OCI-LY7 (cell line): ENCODE measurements at regions not wholly inside any gene's neighbourhood (a gene's known extent, or its start where the extent isn't known, plus 50 kb on each side); places are given as distances from the start of the nearest gene placed in this dataset.

Experiments
- BruUV-seq: library from RNA; stranded (reverse); fragments of 400-500 nt; replicated peaks from 2 replicates; lab custom pipeline; 2021; lab: Mats Ljungman, UMichigan
- CTCF ChIA-PET: fragments of 300-600 bp; sonication (Branson Sonifier 250); formaldehyde crosslinking; loops from one replicate; lab custom pipeline; 2022; ENCODE audit warnings: antibody characterized with exemption; ENCODE audit not compliant: unreplicated experiment; lab: Charles Lee
- POLR2A ChIA-PET: fragments of 300-600 bp; sonication (Branson Sonifier 250); formaldehyde crosslinking; loops from one replicate; lab custom pipeline; 2022; ENCODE audit warnings: antibody characterized with exemption; lab: Charles Lee
- DNase-seq: peaks from one replicate; pipeline ENCODE4 v3.0.0-alpha.2; 2015; ENCODE audit warnings: low spot score
- H2AFZ ChIP-seq: fragments of 200-600 bp; sonication (generic), shearing (Covaris generic); 2 replicates; pipeline ENCODE4 v1.6.1; 2014; ENCODE audit warnings: mild to moderate bottlenecking, antibody characterized with exemption, low read length, moderate library complexity
- H3K27ac ChIP-seq: fragments of 200-600 bp; sonication (generic); 2 replicates; pipeline ENCODE4 v1.5.1; 2014; ENCODE audit warnings: mixed run types, low read depth, mild to moderate bottlenecking, moderate library complexity, low read length, inconsistent platforms; ENCODE audit not compliant: poor library complexity, severe bottlenecking
- H3K36me3 ChIP-seq: fragments of 200-600 bp; sonication (generic); 2 replicates; pipeline ENCODE4 v1.6.1; 2014; ENCODE audit warnings: mild to moderate bottlenecking, antibody characterized with exemption, low read length, moderate library complexity, mixed read lengths; ENCODE audit not compliant: insufficient read depth
- H3K4me1 ChIP-seq: fragments of 200-600 bp; sonication (generic); 2 replicates; pipeline ENCODE4 v1.5.1; 2014; ENCODE audit warnings: mild to moderate bottlenecking, low read length; ENCODE audit not compliant: insufficient read depth, poor library complexity, severe bottlenecking
- H3K4me2 ChIP-seq: fragments of 200-600 bp; sonication (generic); 2 replicates; pipeline ENCODE4 v1.6.1; 2014; ENCODE audit warnings: mild to moderate bottlenecking, low read length
- H3K4me3 ChIP-seq: fragments of 200-600 bp; sonication (generic); 2 replicates; pipeline ENCODE4 v1.5.1; 2014; ENCODE audit warnings: mild to moderate bottlenecking, low read depth, low read length; ENCODE audit not compliant: poor library complexity, severe bottlenecking
- H3K79me2 ChIP-seq: fragments of 200-600 bp; sonication (generic); 2 replicates; pipeline ENCODE4 v1.6.1; 2016; ENCODE audit warnings: low read depth, mild to moderate bottlenecking, low read length, moderate library complexity, mixed read lengths; ENCODE audit not compliant: insufficient read depth
- H3K9me2 ChIP-seq: fragments of 200-600 bp; sonication (generic); 2 replicates; pipeline ENCODE4 v1.6.1; 2016; ENCODE audit warnings: mild to moderate bottlenecking, low read length, mixed read lengths; ENCODE audit not compliant: insufficient read depth
- H3K9me3 ChIP-seq: fragments of 200-600 bp; sonication (generic); 2 replicates; pipeline ENCODE4 v1.6.1; 2014; ENCODE audit warnings: mild to moderate bottlenecking, mixed run types, low read length, mixed read lengths
- H4K20me1 ChIP-seq: fragments of 200-600 bp; sonication (generic); 2 replicates; pipeline ENCODE4 v1.6.1; 2014; ENCODE audit warnings: mild to moderate bottlenecking, antibody characterized with exemption, low read length, moderate library complexity, mixed read lengths; ENCODE audit not compliant: insufficient read depth
- EZH2phosphoT487 ChIP-seq: fragments of 200-600 bp; sonication (generic); IDR thresholded peaks from 2 replicates; pipeline ENCODE4 v1.6.1; 2018; ENCODE audit warnings: low read depth, borderline replicate concordance, mild to moderate bottlenecking, mixed run types, antibody characterized with exemption, low read length, moderate library complexity, mixed read lengths
- intact Hi-C: fragments of 100-400 bp; cut with micrococcal nuclease; formaldehyde crosslinking; loops from one replicate; pipeline ENCODE4 v1.10.0; 2022; ENCODE audit not compliant: unreplicated experiment
- TF ChIP-seq, protein P1 (sequence below): fragments of 200-600 bp; sonication (generic); conservative IDR thresholded peaks from 2 replicates; pipeline ENCODE4 v1.5.1; 2014; ENCODE audit warnings: mild to moderate bottlenecking, antibody characterized with exemption, low read length, moderate library complexity, mixed read lengths

DNA sequence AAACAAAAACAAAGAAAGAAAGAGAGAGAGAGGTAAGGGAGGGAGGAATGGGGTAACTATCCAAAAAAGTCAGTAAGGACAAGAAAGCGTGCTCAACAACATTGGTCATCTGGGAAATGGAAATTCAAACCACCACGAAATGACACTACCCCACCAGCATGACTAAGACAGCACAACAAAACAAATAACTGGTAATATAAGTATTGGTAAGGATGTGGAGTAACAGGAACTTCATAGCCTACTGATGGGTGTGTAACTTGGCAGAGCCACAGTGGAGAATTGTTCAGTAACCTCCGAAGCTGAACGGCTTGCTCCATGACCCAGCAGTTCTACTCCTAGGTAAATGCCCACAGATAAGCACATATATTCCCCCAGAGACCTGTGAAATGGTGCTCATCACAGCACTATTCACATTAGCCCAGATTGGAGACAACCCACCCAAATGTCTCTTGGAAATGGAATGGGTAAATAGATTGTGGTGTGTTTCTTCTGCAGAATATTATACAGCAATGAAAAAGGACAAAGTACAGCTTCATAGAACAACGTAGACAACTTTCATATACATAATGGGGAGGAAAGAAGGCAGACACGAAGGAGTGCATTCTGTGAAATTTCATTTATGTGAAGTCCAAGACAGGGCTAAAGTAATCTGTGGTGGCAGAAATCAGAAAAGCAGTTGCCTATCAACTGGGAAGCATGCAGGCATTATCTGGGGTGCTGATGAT lies 95.5 kb upstream of the ATP6AP2 start:
- no peak for DNase-seq
- Histone ChIP-seq H3K4me1 (no peaks in the 10 kb centered on the region), H3K36me3 (no peaks in the 10 kb centered on the region), H3K4me3 (no peak overlapping the region), H2AFZ (no peak overlapping the region), H3K9me3 (no peaks in the 10 kb centered on the region), H3K27ac (no peak overlapping the region), H3K79me2 (no peaks in the 10 kb centered on the region), H3K9me2 (no peaks in the 10 kb centered on the region), H4K20me1 (no peaks in the 10 kb centered on the region), H3K4me2 (no peak overlapping the region)
- TF ChIP-seq EZH2phosphoT487, result no peak
- TF ChIP-seq, protein P1, sequence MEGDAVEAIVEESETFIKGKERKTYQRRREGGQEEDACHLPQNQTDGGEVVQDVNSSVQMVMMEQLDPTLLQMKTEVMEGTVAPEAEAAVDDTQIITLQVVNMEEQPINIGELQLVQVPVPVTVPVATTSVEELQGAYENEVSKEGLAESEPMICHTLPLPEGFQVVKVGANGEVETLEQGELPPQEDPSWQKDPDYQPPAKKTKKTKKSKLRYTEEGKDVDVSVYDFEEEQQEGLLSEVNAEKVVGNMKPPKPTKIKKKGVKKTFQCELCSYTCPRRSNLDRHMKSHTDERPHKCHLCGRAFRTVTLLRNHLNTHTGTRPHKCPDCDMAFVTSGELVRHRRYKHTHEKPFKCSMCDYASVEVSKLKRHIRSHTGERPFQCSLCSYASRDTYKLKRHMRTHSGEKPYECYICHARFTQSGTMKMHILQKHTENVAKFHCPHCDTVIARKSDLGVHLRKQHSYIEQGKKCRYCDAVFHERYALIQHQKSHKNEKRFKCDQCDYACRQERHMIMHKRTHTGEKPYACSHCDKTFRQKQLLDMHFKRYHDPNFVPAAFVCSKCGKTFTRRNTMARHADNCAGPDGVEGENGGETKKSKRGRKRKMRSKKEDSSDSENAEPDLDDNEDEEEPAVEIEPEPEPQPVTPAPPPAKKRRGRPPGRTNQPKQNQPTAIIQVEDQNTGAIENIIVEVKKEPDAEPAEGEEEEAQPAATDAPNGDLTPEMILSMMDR, result no peak
- ChIA-PET POLR2A (interaction anchor here (0.6 kb wide), 2 partner anchors 198 to 479 kb away, joined by 3 to 4 read pairs; no protein-coding TSS in a partner anchor), CTCF (no interaction called here)
- no TSS peak for BruUV-seq
- intact Hi-C loops, result no loop called here

DNA sequence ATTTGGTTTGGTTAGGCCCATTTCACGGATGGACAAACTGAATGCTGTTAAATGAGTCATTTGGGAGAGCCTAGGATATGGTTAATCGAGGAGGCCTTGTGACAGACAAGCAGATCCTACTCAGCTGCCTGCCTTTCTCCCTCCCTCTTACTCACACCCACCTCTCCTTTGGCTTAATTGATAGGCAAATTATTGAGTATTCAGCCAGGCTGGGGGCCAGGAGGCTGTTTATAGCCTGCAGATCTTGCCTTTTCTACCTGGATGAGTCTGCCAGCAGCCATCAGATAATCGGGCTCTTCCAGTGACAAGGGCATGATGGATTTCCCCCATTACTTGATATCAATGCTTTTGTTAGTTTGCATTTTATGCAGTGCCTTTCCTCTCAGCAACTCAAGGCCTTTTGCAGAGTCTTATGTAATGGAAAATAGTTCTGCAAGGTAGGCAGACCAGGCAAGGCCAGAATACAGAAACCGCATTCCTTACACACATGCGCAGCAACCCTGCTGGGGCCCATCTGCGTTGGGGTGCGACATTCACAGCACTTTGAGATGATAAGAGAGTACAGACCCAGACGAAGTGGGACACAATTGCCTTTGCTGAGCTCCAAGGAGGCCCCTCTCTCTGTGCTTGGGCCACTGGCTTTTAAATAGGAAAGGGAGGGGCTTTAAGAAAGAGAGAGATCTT lies 96.2 kb upstream of the ATP6AP2 start:
- H3K27ac ChIP-seq, result no peak overlapping the region
- H3K9me3 ChIP-seq, result no peaks in the 10 kb centered on the region
- no peaks in the 10 kb centered on the region for H4K20me1 ChIP-seq
- ChIA-PET POLR2A (no interaction called here), CTCF (no interaction called here)
- no peak overlapping the region for H3K4me3 ChIP-seq
- H2AFZ ChIP-seq, result no peak overlapping the region
- no peaks in the 10 kb centered on the region for H3K9me2 ChIP-seq
- no peaks in the 10 kb centered on the region for H3K4me1 ChIP-seq
- TF ChIP-seq, protein P1, result no peak
- no peak for TF ChIP-seq EZH2phosphoT487
- no peaks in the 10 kb centered on the region for H3K79me2 ChIP-seq
- H3K36me3 ChIP-seq, result no peaks in the 10 kb centered on the region
- no peak overlapping the region for H3K4me2 ChIP-seq
- BruUV-seq, result no TSS peak
- intact Hi-C loops, result no loop called here
- no peak for DNase-seq

DNA sequence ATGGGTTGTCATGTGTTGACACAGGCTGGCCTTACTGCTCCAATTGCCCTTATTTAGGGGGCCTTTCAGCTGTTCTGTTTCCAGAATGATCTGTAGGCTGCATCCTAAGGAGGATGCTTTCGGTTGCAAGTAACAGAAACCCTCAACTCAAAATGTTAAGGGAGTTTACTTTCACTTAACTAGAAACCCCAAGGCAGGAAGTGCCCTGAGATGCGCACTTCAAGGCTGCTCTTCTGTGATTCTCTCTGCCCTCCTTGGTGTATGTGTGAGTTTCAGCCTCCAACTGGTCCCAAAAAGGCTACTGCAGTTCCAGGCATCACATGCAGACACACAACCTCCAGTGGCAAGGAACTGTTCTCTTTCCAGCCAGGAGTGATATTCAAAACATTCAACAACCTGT lies 97.3 kb upstream of the ATP6AP2 start:
- Histone ChIP-seq H3K9me3 (no peaks in the 10 kb centered on the region), H2AFZ (no peak overlapping the region), H3K79me2 (no peaks in the 10 kb centered on the region), H3K27ac (no peak overlapping the region), H3K4me2 (no peak overlapping the region), H4K20me1 (no peaks in the 10 kb centered on the region), H3K9me2 (no peaks in the 10 kb centered on the region), H3K36me3 (no peaks in the 10 kb centered on the region), H3K4me3 (no peak overlapping the region), H3K4me1 (no peaks in the 10 kb centered on the region)
- POLR2A ChIA-PET, result interaction anchor here (0.6 kb wide), 3 partner anchors 146 to 1764 kb away, joined by 3 read pairs; no protein-coding TSS in a partner anchor
- BruUV-seq, result no TSS peak
- no peak for DNase-seq
- intact Hi-C loops, result no loop called here
- TF ChIP-seq, protein P1, result no peak
- TF ChIP-seq EZH2phosphoT487, result no peak
- CTCF ChIA-PET, result no interaction called here
